Esophagus muscularis mucosa (tissue), 4 donors: ENCODE measurements at regions not wholly inside any gene's neighbourhood (a gene's known extent, or its start where the extent isn't known, plus 50 kb on each side); places are given as distances from the start of the nearest gene placed in this dataset.

Experiments
- EP300 ChIP-seq: sonication (generic); formaldehyde crosslinking; IDR thresholded peaks from one replicate; pipeline ENCODE4 v1.6.1; 2017; ENCODE audit warnings: antibody characterized with exemption
- POLR2A ChIP-seq: fragments of 450-650 bp; IDR thresholded peaks from one replicate; pipeline ENCODE4 v1.6.1; 2017; ENCODE audit warnings: antibody characterized with exemption, moderate library complexity, mild to moderate bottlenecking, low read depth
- POLR2AphosphoS5 ChIP-seq, 2 donors: sonication (generic); formaldehyde crosslinking; IDR thresholded peaks; one replicate each; pipeline ENCODE4 v1.6.1; 2017; ENCODE audit warnings: antibody characterized with exemption in 2 of 2
- TF ChIP-seq, protein P1 (sequence below), 3 experiments: fragments of 200-600 bp in 2 of 3; fragments of 450-650 bp in 1 of 3; sonication (generic) in 2 of 3; IDR thresholded peaks; one replicate each; pipeline ENCODE4 v1.5.1; 2017 to 2019; ENCODE audit warnings: antibody characterized with exemption in 3 of 3, mild to moderate bottlenecking in 2 of 3, moderate library complexity in 1 of 3

DNA sequence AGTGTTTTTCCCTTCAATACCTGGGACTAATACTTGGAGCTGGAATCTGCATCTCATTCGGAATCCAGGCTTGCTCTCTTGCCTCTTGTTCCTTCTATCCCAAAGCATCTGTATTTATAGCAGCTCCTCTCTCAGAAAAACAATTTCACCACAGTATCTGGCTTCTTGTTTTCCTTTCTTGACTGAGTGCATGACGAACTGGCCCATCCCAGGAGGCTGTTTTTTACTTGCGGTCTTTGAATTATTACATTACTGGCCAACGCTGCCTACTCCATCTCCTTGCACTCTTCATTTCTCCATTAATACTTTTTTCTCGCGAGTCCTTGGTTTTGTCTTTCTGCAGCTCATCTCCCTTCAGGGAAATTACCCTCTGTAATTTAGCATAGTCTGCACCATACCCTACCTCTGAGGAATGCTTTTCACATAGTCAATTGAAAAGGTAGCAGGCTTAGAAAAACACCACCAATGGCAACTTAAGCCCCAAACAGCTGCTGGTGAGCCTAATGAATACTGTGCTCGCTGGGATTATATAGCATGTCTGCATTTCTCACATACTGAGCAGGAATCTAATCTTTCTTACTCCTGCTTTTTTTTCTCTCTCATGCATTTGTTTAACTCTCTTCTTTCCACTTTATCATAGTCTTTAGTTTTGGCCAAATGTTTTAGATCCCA lies 277.4 kb upstream of the SESN3 start:
- TF ChIP-seq POLR2A (no peak), EP300 (no peak), POLR2AphosphoS5 (IDR thresholded peaks at IDR 0.05) (no peak)
- TF ChIP-seq, protein P1, sequence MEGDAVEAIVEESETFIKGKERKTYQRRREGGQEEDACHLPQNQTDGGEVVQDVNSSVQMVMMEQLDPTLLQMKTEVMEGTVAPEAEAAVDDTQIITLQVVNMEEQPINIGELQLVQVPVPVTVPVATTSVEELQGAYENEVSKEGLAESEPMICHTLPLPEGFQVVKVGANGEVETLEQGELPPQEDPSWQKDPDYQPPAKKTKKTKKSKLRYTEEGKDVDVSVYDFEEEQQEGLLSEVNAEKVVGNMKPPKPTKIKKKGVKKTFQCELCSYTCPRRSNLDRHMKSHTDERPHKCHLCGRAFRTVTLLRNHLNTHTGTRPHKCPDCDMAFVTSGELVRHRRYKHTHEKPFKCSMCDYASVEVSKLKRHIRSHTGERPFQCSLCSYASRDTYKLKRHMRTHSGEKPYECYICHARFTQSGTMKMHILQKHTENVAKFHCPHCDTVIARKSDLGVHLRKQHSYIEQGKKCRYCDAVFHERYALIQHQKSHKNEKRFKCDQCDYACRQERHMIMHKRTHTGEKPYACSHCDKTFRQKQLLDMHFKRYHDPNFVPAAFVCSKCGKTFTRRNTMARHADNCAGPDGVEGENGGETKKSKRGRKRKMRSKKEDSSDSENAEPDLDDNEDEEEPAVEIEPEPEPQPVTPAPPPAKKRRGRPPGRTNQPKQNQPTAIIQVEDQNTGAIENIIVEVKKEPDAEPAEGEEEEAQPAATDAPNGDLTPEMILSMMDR (IDR thresholded peaks at IDR 0.05), result no peak
